Testis (tissue), 2 donors: ENCODE measurements at regions not wholly inside any gene's neighbourhood (a gene's known extent, or its start where the extent isn't known, plus 50 kb on each side); places are given as distances from the start of the nearest gene placed in this dataset.
"Not testable (repeated sequence)": the region's sequence is repeated elsewhere in the genome, so short reads cannot be mapped to it uniquely, and the experiment has no call there.

Source experiments
- DNase-seq: peaks from one replicate; pipeline ENCODE4 v3.0.0-alpha.2; 2019
- H3K27ac ChIP-seq, 2 donors: fragments of 200-600 bp; sonication (generic); one replicate each; pipeline ENCODE4 v1.5.1; 2019
- H3K27me3 ChIP-seq: fragments of 200-600 bp; sonication (generic); one replicate; pipeline ENCODE4 v1.5.1; 2019
- H3K36me3 ChIP-seq: fragments of 200-600 bp; sonication (generic); one replicate; pipeline ENCODE4 v1.5.1; 2017; ENCODE audit warnings: low read depth; ENCODE audit errors: missing control alignments
- H3K4me1 ChIP-seq: fragments of 200-600 bp; sonication (generic); one replicate; pipeline ENCODE4 v1.5.1; 2019
- H3K4me3 ChIP-seq, 2 donors: fragments of 200-600 bp; sonication (generic); one replicate each; pipeline ENCODE4 v1.5.1; 2017 to 2019
- H3K9me3 ChIP-seq: fragments of 200-600 bp; sonication (generic); one replicate; pipeline ENCODE4 v1.5.1; 2017
- POLR2A ChIP-seq: fragments of 450-650 bp; IDR thresholded peaks from one replicate; pipeline ENCODE4 v1.6.1; 2017; ENCODE audit warnings: antibody characterized with exemption, mild to moderate bottlenecking, moderate library complexity
- WGBS, 2 donors: methylation state at CpG; one replicate each; pipeline ENCODE4 v1.1.5; 2018; 5-methylcytosine and 5-hydroxymethylcytosine counted together
- intact Hi-C: fragments of 100-400 bp; cut with DNase I; formaldehyde crosslinking; loops from one replicate; pipeline ENCODE4 v1.15.1; 2023; ENCODE audit warnings: low total_unique reads
- TF ChIP-seq, protein P1 (sequence below), 3 experiments: fragments of 450-650 bp in 2 of 3; fragments of 200-600 bp in 1 of 3; sonication (generic) in 1 of 3; IDR thresholded peaks; one replicate each; pipeline ENCODE4 v1.5.1; 2016 to 2019; ENCODE audit warnings: antibody characterized with exemption in 3 of 3, mild to moderate bottlenecking in 2 of 3, moderate library complexity in 1 of 3

DNA sequence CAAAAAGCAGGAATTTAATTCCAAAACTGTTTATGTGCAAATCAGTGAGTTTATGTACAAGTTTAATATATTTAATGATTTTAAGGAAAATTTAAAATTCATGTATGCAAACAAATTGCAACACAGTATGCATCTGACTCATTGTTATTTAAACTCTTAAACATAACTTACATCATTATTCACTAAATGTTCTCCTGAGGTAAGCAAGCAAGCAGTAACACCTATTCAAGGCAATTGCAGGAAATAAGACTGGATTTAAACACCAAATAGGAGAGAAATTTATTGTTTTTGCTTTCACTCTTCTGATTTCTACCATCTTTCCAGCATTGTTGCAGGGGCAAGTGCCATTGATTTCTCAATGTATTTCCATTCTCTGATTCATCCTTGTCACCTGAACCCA lies 239.5 kb downstream of the TFAP2A start:
- Histone ChIP-seq H3K27me3 (no peaks in the 10 kb centered on the region), H3K27ac (no peak overlapping the region), H3K9me3 (no peaks in the 10 kb centered on the region), H3K4me3 (no peak overlapping the region), H3K4me1 (no peaks in the 10 kb centered on the region), H3K36me3 (no peaks in the 10 kb centered on the region)
- no peak for DNase-seq
- intact Hi-C loops = no loop called here
- no peak for TF ChIP-seq POLR2A
- TF ChIP-seq, protein P1, sequence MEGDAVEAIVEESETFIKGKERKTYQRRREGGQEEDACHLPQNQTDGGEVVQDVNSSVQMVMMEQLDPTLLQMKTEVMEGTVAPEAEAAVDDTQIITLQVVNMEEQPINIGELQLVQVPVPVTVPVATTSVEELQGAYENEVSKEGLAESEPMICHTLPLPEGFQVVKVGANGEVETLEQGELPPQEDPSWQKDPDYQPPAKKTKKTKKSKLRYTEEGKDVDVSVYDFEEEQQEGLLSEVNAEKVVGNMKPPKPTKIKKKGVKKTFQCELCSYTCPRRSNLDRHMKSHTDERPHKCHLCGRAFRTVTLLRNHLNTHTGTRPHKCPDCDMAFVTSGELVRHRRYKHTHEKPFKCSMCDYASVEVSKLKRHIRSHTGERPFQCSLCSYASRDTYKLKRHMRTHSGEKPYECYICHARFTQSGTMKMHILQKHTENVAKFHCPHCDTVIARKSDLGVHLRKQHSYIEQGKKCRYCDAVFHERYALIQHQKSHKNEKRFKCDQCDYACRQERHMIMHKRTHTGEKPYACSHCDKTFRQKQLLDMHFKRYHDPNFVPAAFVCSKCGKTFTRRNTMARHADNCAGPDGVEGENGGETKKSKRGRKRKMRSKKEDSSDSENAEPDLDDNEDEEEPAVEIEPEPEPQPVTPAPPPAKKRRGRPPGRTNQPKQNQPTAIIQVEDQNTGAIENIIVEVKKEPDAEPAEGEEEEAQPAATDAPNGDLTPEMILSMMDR (IDR thresholded peaks at IDR 0.05) = no peak

DNA sequence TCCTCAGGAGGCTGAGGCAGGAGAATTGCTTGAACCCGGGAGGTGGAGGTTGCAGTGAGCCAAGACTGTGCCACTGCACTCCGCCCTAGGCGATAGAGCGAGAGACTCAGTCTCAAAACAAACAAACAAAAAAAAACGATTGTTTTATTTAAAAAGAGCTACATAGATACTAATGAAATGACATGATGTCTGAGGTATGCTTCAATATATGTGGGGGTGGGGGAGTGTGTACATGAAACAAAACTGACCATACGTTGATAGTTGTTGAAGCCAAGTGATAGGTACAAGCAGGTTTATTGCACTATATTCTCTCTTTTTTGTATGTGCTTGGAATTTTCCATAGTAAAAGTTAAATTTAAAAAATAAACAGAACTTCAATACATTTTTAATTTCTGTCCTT lies 240.1 kb downstream of the TFAP2A start:
- DNase-seq = no peak
- Histone ChIP-seq H3K4me3 (no peak overlapping the region), H3K36me3 (no peaks in the 10 kb centered on the region), H3K9me3 (no peaks in the 10 kb centered on the region), H3K4me1 (no peaks in the 10 kb centered on the region), H3K27ac (no peak overlapping the region), H3K27me3 (no peaks in the 10 kb centered on the region)
- intact Hi-C loops = no loop called here
- TF ChIP-seq, protein P1 (IDR thresholded peaks at IDR 0.05) = no peak
- TF ChIP-seq POLR2A = no peak
- 78 to 87% methylated on average over 6 of the region's 6 CpGs for WGBS, 2 donors

DNA sequence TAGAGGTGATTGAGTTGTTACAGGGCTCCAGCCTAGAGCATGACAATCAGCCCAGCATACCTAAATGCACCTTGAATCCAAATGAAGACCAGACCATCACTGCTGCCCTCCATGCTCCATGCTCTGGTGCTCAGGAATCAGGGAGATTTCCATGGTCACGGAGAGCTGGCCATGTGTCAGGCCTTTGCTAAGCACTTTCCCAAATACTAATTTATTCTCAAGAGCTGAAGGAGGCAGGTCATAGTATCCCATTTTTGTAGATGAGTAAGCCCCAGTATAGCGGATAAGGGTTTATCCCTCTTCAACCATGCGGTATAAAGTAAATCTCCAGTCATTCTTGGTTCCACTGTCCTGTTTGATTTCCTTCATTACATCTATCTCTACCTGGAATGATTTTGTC lies 240.8 kb downstream of the TFAP2A start:
- 84 to 93% methylated on average over 3 of the region's 3 CpGs for WGBS, 2 donors

DNA sequence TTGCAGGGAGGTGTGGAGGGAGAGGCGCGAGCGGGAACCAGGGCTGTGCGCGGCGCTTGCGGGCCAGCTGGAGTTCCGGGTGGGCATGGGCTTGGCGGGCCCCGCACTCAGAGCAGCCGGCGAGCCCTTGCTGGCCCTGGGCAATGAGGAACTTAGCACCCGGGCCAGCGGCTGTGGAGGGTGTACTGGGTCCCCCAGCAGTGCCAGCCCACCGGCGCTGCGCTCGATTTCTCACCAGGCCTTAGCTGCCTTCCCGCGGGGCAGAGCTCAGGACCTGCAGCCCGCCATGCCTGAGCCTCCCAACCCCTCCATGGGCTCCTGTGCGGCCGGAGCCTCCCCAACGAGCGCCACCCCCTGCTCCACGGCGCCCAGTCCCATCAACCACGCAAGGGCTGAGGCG lies 243.2 kb downstream of the TFAP2A start:
- H3K27ac ChIP-seq, H3K9me3 ChIP-seq, DNase-seq, intact Hi-C loops, H3K36me3 ChIP-seq, H3K27me3 ChIP-seq, H3K4me1 ChIP-seq: not testable (repeated sequence)
- WGBS, 2 donors = 91% methylated on average over 28 of the region's 29 CpGs; no CpG with 5 or more reads in 1 of the 2 donors
- peak overlapping the region; percentile 15 to 30 for H3K4me3 ChIP-seq

More for the DNA sequence above, 240.8 kb downstream of the TFAP2A start:
- no peaks in the 10 kb centered on the region for H3K9me3 ChIP-seq
- TF ChIP-seq, protein P1 (IDR thresholded peaks at IDR 0.05) = no peak
- no peak for TF ChIP-seq POLR2A
- no peak overlapping the region for H3K4me3 ChIP-seq
- H3K4me1 ChIP-seq = no peaks in the 10 kb centered on the region
- DNase-seq = no peak
- intact Hi-C loops = no loop called here
- no peak overlapping the region for H3K27ac ChIP-seq
- H3K36me3 ChIP-seq = no peaks in the 10 kb centered on the region
- H3K27me3 ChIP-seq = no peaks in the 10 kb centered on the region

DNA sequence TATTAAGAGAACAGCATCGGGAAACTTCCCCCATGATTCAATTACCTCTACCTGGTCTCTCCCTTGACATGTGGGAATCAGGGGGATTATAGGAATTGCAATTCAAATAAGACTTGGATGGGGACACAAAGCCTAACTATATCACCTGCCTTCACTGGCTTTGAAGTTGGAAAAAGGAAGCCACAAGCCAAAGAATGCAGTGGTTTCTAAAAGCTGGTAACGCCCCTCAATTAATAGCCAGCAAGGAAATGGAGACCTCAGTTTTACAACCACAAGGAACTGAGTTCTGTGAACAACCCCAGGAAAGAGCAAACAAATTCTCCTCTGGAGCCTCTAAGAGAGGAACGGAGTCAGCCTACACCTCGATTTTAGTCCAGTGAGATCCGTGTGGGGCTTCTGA lies 244.1 kb downstream of the TFAP2A start:
- no peak overlapping the region for H3K4me3 ChIP-seq
- H3K36me3 ChIP-seq = no peaks in the 10 kb centered on the region
- no peak for TF ChIP-seq POLR2A
- TF ChIP-seq, protein P1 (IDR thresholded peaks at IDR 0.05) = no peak
- WGBS, 2 donors = 60 to 67% methylated on average over 5 of the region's 5 CpGs
- no peak for DNase-seq
- H3K9me3 ChIP-seq = no peaks in the 10 kb centered on the region
- no peak overlapping the region for H3K27ac ChIP-seq
- intact Hi-C loops = no loop called here
- H3K4me1 ChIP-seq = no peaks in the 10 kb centered on the region
- H3K27me3 ChIP-seq = no peaks in the 10 kb centered on the region
